Activated naive CD4-positive, alpha-beta T cell treated with Interleukin-2 at 50 U/mL for 16 hours (primary cell): ENCODE measurements at regions not wholly inside any gene's neighbourhood (a gene's known extent, or its start where the extent isn't known, plus 50 kb on each side); places are given as distances from the start of the nearest gene placed in this dataset.

Source experiments
- DNase-seq: peaks from one replicate; pipeline ENCODE4 v3.0.0-alpha.2; 2020

GRCh38 chr9:75691408-75691807 lies 199.1 kb upstream of the PCSK5 start:
- DNase-seq: no peak

GRCh38 chr9:75692309-75692708 lies 198.2 kb upstream of the PCSK5 start:
- no peak for DNase-seq

- DNase-seq: no peak
Measured at GRCh38 chr9:75695921-75696320, 194.6 kb upstream of the PCSK5 start.

- DNase-seq: no peak
Measured at GRCh38 chr9:75699017-75699416, 191.5 kb upstream of the PCSK5 start.

- DNase-seq: no peak
Measured at GRCh38 chr9:75699625-75700251, 190.7 kb upstream of the PCSK5 start.

GRCh38 chr9:75700252-75700640 lies 190.2 kb upstream of the PCSK5 start:
- DNase-seq: no peak

GRCh38 chr9:75707191-75707590 lies 183.3 kb upstream of the PCSK5 start:
- DNase-seq: no peak

- no peak for DNase-seq
Measured at GRCh38 chr9:75709698-75710097, 180.8 kb upstream of the PCSK5 start.

GRCh38 chr9:75712700-75713099 lies 177.8 kb upstream of the PCSK5 start:
- DNase-seq: no peak

- no peak for DNase-seq
Measured at GRCh38 chr9:75713335-75713734, 177.1 kb upstream of the PCSK5 start.

- no peak for DNase-seq
Measured at GRCh38 chr9:75715360-75715759, 175.1 kb upstream of the PCSK5 start.

GRCh38 chr9:75718677-75719076 lies 171.8 kb upstream of the PCSK5 start:
- no peak for DNase-seq

- DNase-seq: no peak
Measured at GRCh38 chr9:75728391-75728790, 162.1 kb upstream of the PCSK5 start.

GRCh38 chr9:75734802-75735201 lies 155.7 kb upstream of the PCSK5 start:
- DNase-seq: no peak

GRCh38 chr9:75739884-75740611 lies 150.4 kb upstream of the PCSK5 start:
- no peak for DNase-seq

- no peak for DNase-seq
Measured at GRCh38 chr9:75743855-75744254, 146.6 kb upstream of the PCSK5 start.

- no peak for DNase-seq
Measured at GRCh38 chr9:75754080-75754479, 136.4 kb upstream of the PCSK5 start.

GRCh38 chr9:75775166-75775565 lies 115.3 kb upstream of the PCSK5 start:
- DNase-seq: no peak

GRCh38 chr9:75775966-75776691 lies 114.3 kb upstream of the PCSK5 start:
- no peak for DNase-seq

GRCh38 chr9:75780185-75780584 lies 110.3 kb upstream of the PCSK5 start:
- DNase-seq: no peak

- DNase-seq: no peak
Measured at GRCh38 chr9:75788006-75788634, 102.4 kb upstream of the PCSK5 start.

GRCh38 chr9:75797085-75797580 lies 93.3 kb upstream of the PCSK5 start:
- DNase-seq: no peak

- no peak for DNase-seq
Measured at GRCh38 chr9:75798505-75798904, 92.0 kb upstream of the PCSK5 start.

GRCh38 chr9:75803130-75803529 lies 87.3 kb upstream of the PCSK5 start:
- no peak for DNase-seq
